ENCODE measurements at regions not wholly inside any gene's neighbourhood (a gene's known extent, or its start where the extent isn't known, plus 50 kb on each side); places are given as distances from the start of the nearest gene placed in this dataset.
"Not testable (repeated sequence)": the region's sequence is repeated elsewhere in the genome, so short reads cannot be mapped to it uniquely, and the experiment has no call there.

DNA sequence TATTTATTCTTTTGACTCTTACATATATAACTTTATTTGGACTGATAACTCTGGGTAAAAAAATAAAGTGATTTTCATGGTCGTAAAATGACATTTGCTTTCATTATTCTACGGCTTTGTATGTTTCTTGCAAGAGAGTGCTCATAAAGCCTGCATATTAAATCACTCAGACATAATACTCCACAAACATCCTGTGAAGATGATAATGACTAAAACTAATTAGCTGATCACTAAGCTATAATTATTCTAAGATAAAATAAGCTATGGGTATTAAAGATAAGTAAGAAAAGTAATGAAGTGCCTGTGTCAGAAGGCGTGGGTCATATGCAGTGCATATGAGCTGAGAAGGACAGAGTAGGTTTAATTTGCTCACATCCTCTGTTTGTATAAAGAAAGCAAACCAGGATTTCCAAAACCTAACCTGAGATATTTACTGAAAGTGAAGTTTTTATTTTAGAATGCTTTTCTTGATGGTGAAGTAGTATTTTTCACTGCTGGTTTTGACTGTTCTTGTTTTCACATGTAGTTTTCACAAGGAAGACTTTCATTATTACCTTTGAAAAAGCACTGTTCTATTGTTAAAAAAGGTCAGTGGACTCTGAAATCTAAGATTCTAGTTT lies 278.8 kb downstream of the AMY1C start:
- DNase-seq = no peak

DNA sequence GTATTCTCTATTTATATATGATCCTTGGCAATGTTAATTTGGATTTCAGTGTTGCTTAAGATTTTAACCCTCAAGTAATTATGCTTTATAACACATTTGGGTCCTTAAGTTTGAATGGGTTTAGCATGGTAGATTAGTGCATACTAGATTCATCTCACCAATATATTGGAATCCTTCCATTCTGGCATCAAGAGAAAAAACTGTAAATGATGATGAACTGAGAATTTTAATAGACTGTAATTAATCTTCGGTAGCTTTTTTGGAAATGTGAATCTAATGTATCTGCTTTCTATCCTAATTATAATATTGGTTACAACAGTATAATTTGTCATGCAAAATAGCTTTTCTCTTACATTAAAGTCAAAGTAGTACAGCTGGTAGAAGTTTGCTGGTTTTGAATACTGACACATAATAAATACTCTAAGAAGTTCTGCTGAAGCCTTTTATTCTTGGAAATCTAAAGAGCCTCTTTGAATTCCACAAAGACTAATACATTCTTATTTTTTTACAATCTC lies 279.8 kb downstream of the AMY1C start:
- no peak for DNase-seq

DNA sequence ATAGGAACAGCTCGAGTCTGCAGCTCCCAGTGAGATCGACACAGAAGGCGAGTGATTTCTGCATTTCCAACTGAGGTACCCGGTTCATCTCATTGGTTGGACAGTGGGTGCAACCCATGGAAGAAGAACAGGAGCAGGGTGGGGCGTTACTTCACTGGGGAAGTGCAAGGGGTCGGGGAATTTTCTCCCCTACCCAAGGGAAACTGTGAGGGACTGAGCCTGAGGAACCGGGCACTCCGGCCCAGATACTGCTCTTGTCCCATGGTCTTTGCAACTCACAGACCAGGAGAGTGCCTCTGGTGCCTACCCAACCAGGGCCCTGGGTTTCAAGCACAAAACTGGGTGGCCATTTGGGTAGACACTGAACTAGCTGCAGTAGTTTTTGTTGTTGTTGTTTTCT lies 307.1 kb downstream of the AMY1C start:
- DNase-seq = no peak

DNA sequence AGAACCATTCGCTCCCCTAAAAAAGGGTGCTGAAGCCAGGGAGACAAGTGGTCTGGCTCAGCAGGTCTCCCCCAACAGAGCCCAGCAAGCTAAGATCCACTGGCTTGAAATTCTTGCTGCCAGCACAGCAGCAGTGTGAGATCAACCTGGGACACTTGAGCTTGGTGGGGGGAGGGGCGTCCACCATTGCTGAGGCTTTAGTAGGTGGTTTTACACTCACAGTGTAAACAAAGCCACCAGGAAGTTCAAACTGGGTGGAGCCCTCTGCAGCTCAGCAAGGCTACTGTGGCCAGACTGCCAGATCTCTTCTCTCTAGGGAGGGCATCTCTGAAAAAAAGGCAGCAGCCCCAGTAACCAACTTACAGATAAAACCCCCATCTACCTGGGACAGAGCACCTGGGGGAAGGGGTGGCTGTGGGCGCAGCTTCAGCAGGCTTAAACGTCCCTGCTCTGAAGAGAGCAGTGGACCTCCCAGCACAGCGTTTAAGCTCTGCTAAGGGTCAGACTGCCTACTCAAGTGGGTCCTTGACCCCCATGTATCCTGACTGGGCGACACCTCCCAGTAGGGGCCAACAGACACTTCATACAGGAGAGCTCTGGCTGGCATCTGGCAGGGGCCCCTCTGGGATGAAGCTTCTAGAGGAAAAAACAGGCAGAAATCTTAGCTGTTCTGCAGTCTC lies 307.7 kb downstream of the AMY1C start:
- not testable (repeated sequence) for DNase-seq

DNA sequence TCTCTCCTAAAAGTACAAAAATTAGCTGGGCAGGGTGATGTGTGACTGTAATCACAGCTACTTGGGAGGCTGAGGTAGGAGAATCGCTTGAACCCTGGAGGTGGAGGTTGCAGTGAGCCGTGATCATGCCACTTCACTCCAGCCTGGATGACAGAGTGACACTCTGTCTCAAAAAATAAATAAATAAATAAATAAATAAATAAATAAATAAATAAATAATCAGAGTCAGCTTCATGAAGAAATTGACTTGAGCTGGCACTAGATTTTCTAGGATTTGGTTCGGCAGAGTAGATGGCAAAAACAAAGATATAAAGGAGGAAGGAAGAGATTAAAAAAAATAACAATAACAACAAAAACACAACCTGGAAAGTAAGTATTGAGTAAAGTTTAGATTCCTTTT lies 311.9 kb downstream of the AMY1C start:
- not testable (repeated sequence) for DNase-seq

DNA sequence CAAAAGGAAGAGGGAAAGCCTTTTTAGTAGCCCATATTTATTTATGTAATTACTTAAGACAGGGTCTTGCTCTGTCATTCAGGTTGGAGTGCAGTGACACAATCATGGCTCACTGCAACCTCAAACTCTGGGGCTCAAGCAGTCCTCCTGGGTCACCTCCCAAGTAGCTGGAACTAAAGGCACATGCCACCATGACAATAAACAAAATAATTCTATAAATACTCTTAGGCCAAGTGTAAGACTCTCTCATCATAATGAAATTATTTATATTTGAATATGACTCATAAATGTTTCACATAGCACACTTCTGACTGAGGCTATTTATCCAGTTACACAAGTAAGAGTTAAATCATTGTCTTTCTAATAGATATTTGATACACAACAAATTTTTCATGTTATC lies 314.7 kb downstream of the AMY1C start:
- DNase-seq = no peak

DNA sequence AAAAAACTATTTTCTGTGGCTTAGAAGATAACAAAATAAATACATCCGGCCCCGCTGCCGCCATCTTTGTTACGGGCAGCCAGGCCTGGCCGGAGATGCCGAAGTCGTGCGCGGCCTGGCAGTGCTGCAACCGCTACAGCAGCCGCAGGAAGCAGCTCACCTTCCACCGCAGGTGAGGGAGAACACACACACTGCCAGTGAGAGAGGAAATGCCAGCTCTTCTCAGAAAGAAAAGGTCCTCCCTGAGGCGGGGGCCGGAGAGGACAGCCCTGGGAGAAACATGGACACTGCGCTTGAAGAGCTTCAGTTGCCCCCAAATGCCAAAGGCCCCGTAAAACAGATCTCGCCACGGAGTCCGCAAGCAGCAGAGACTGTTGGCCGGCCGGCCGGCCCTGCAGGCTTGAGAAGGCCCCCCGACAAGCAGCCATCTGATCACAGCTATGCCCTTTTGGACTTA lies 323.2 kb downstream of the AMY1C start:
- no peak for DNase-seq

DNA sequence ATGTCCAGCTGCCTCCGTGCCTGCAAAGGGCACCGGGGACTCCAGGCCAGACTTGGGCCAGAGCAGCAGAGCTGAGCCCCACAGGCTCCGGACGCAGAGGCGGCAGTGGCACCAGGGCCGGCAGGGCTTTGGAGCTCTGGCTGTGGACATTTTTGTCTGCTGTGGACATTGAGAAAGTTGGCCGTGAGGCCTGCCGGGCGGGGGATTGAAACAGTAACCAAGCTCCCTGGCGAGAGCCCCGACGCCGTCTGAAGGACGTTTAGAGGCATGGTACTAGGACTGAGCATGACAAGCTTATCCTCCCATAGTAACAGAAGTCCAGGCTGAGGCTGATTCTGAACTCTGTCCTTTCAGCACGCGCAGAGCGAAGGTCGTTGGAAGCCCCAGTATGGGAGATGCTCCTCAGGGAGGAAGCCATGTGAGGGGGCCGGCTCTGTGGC lies 323.8 kb downstream of the AMY1C start:
- DNase-seq = no peak

DNA sequence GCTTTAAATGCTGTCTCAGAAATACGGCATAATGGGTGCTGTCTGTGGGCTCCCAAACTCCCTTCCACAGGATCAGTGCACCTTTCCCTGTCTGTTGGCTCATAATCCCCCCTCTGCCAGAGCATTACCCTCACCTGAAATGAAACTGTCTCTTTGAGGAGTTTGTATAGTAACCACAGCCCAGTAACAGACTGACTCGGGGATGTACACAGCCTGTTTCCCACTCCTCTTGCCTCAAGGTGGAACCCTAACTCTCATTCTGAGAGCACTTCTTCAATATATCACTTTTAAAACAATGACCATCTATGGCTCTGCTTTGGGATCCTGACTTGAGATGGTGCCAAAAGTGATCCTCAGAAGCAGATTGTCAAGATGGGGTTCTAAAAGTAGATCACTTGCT lies 332.5 kb downstream of the AMY1C start:
- DNase-seq = no peak

DNA sequence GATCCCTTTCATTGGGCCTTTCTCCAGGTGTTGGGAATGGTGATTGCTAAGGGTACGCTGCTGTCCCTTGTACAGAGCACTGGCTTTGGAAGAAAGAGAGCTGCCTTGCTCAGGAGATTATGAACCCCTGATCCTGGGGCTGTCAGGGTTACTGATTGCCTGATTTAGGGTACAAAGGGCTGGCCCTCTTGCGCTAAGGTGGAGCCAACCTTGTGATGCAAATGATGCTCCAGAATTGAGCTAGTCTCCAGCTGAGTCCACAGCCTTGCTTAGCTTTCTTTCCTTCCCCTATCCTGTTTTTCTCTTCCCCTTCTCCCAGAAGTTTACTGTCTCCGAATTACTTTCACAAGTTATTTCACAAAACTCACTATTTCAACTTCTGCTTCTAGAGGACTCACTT lies 334.7 kb downstream of the AMY1C start:
- DNase-seq = no peak

DNA sequence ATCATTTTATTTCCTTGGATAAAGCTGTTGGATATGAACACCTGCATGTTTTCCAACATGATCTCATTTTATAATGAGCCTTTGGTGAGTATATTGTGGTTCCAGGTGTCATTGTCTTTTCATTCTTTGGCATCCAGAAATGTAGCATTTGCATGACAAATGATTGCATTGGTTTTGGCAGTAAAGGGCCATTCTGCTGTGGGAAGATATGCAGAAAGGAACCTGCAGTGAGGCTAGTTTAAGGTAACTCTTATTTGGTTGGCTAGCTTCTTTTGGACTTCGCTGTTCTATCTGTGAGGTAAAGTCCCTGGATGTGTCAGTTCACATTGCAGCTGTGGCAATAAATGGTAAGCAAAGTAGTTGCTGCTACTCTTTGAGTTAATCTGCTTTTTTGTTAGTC lies 343.0 kb downstream of the AMY1C start:
- DNase-seq = no peak

DNA sequence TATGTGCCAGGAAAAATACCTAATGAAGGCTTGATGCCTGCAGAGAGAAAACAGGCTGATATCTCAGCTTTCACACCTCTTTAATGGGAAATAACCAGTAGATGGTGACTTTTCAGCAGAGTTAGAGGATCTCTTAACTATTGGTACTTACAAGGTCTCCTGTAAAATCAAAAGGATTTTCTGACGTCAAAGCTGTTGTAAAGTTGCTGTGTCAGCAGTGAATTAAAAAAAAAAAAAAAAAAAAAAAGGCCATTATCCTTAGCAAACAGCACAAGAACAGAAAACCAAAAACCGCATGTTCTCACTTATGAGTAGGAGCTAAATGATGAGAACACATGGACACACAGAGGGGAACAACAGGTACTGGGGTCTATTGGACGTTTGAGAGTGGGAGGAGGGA lies 349.1 kb downstream of the AMY1C start:
- no peak for DNase-seq

DNA sequence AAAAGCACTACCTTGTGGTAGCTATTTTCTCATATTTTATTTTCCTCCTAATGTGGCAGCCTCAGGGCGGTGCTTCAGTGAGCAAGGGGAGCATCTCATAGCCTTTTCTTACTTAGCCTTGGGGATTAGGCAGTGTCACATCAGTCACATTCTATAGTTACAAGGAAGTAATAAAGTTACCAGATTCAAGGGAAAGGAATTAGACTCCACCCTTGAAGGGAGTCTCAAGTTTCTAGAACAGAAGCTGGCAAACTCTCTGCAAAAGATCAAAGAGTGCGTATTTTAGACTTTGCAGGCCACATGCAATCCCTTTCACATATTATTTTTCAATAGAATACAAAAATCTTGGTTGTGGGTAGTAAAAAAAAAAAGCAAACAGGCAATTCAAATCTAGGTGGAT lies 350.4 kb downstream of the AMY1C start:
- DNase-seq = no peak

DNA sequence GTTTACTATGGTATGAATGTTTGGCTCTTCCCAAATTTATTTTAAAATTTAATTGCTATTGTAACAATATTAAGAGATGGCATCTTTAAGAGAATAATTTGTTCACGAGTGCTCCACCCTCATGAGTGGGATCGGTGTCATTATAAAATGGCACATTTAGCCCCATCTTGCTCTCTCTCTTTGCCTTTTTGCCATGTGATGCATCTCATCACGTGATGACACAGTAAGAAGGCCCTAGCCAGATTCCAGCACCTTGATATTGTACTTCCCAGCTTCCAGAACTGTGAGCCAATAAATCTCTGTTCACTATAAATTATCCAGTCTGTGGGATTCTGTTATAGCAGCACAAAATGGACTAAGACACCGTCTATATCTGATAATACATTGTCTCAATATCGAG lies 355.8 kb downstream of the AMY1C start:
- DNase-seq = no peak

DNA sequence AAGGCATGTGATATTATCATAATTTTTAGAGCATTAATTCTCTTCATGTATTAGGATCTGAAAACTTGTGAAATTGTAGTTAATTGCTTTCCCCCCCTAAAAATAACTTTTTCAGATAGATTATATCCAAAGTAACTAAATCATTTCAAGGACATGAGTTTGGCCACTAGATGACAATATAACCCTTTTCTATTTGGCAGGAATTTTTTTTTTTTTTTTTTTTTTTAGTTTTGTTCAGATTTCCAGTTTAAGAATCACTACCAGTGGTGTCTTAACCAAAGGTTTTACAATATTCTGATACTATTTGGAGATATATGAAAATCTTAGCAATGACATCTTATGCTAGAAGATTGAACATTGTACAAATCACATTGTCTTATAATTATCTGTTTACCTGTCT lies 370.8 kb downstream of the AMY1C start:
- DNase-seq = no peak

DNA sequence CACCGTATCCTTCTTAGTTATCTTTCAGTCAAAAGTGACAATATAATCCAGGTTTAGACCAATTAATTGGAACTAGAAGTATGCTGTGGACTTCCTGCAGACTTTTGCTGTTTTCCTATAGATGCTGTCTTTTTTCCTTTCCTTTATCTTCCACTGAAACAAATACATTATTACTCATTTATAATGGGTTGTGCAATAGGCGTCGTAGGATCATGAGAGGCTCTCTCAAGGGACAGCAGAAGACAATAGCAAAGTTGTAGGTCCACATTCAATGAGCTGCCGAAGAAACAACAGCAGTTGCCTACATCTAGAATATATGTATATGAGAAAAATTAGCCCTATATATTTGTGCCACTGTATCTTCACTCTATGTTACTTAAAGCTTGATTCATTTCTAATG lies 371.6 kb downstream of the AMY1C start:
- no peak for DNase-seq

DNA sequence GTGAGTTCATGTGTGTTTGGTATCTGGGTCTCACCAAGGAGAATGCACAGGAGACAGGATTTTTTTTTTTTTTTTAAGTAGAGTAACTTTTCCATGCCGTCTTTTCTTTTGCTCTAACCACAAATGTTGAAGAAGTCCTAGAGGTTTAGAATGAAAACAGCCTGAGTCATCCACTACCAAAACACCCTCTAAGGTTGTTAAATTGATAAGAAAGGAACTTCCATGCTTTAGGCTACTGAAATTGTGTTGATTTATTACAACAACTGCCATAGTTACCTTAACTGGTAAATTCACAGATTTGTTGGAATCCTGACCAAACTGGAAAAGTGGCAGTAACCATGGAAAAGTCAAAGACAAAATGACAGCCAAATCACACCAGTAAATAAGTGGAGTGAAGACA lies 375.6 kb downstream of the AMY1C start:
- no peak for DNase-seq

DNA sequence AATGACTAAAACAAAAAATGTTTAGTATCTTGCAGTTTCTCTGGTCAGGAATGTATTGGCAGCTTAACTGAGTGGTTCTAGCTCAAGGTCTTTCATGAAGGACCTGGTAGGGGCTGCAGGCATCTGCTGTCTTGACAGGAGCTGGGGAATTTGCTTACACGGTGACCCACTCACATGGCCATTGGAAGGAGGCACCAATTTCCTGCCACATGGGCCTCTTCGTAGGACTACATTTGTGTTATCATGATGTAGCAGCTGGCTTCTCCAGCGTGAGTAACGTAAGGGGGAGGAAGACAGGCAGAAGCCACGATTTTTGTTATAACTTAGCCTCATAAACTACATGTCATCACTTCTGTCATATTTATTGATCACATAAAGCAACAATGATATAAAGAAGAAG lies 376.3 kb downstream of the AMY1C start:
- DNase-seq = no peak

DNA sequence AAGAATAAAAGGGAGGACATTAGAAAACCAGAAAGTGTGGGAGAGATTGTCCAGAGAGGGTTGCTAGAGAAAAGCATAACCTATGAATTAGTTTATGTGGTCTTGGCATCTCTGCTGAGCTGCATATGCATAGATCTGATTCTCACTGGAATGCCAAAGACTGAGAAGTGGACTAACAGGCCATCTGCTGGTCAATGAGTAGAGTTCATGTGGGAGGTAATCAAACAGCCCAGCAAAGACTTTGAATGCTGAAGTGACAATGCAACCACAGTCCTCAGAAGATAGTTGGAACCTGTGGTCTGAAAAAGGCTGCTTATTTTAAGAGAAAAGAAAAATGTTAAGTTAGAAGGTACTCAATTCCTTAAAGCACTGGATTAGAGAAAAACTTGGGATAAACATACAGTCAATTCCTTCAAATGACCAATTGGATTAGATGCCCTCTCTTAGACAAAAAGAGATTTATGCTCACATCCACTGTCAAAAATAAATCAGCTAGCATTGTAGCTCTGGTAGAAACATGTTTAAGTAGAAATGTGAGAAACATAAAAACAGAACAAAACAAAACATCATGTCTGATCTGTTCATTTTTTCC lies 382.8 kb downstream of the AMY1C start:
- DNase-seq = no peak

DNA sequence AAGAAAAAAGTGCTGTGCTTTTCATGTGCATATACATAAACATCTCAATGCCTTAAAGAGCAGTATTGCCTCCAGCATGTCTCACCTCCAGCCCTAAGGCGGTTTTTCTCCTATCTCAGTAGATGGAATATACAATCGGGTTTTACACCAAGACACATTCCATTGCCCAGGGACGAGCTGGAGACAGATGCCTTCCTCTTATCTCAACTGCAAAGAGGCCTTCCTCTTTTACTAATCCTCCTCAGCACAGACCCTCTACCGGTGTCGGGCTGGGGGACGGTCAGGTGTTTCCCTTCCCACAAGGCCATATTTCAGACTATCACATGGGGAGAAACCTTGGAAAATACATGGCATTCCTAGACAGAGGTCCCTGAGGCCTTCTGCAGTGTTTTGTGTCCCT lies 385.3 kb downstream of the AMY1C start:
- not testable (repeated sequence) for DNase-seq

DNA sequence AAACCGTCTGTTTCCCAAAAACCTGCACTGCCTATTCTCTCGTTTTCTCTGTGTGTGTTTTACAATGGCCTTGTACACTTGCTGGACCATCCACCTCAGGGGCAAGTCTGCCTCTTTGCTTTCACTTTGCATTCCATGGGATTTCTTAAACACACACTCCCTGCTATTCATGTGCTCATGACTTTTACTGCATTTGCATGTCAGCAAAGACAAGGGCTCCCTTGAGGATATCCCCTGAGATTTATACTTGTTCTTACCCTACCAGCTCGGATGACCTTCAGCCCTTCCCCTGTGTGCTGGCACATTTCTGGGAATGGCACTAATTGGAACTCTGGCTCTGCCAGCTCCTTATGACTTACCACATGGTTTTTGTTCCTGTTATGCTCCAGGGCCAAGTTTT lies 386.9 kb downstream of the AMY1C start:
- no peak for DNase-seq

DNA sequence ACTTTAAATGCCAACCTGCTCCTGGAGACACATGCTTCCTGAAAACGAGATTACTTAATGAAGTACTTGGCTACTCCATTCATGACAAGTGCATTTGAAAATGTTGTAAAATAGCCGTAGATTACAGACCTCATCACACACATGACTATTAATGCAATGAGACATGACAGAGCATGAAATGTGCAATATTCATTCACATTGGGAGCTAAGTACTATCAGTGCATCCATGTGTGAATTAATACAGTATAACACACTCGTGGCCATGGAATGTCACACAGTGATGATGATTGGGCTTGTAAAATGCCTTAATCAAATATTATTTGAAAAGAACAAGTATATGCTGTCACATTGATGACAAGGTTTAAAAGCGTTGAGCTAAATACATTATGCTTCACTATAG lies 407.0 kb downstream of the AMY1C start:
- no peak for DNase-seq

DNA sequence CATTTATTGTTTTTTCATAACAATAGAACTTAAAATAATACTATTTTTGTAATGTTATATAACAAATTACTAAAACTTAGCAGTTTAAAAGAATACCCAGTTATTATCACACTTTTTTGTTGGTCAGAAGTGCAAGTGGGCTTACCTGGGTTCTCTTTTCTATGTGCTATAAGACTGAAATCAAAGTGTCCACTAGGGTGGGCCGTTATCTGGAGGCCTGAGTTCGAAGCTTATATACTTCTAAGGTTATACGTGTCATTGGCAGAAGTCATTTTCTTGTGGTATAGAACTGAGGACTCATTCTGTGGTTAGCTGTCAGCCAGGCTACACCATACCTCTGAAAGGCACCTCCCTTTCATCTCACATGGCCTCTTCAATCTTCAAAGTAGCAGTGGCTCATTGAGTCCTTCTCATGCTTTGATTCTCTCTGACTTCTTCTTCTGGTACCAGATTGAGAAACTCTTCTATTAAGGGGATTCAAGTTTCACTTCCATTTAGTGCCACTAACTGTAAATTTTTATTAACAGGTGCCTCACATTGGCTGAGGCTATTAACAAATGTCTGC lies 414.3 kb downstream of the AMY1C start:
- no peak for DNase-seq

DNA sequence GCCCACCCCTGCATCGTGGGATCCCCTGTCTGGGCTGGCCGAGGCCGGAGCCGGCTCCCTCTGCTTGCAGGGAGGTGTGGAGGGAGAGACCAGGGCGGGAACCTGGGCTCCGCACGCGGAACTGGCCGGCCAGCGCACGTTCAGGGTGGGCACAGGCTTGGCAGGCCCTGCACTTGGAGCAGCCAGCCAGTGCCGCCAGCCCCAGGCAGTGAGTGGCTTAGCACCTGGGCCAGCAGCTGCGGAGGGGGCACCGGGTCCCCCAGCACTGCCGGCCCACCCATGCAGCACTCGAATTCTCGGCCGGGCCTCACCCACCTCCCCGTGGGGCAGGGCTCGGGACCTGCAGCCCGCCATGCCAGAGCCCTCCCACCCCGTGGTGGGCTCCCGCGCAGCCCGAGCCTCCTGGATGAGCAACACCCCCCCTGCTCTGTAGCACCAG lies 422.6 kb downstream of the AMY1C start:
- DNase-seq = no peak
